ENCODE measurements at regions not wholly inside any gene's neighbourhood (a gene's known extent, or its start where the extent isn't known, plus 50 kb on each side); places are given as distances from the start of the nearest gene placed in this dataset.

GRCh38 chr9:88747768-88748167 lies 212.8 kb downstream of the NXNL2 start:
- H3K4me3 ChIP-seq (replicated peaks in 1 of 2; ENCODE audit: low read depth in 2 of 2, low read length in 2 of 2) = no peak overlapping the region
- TF ChIP-seq, protein P1, sequence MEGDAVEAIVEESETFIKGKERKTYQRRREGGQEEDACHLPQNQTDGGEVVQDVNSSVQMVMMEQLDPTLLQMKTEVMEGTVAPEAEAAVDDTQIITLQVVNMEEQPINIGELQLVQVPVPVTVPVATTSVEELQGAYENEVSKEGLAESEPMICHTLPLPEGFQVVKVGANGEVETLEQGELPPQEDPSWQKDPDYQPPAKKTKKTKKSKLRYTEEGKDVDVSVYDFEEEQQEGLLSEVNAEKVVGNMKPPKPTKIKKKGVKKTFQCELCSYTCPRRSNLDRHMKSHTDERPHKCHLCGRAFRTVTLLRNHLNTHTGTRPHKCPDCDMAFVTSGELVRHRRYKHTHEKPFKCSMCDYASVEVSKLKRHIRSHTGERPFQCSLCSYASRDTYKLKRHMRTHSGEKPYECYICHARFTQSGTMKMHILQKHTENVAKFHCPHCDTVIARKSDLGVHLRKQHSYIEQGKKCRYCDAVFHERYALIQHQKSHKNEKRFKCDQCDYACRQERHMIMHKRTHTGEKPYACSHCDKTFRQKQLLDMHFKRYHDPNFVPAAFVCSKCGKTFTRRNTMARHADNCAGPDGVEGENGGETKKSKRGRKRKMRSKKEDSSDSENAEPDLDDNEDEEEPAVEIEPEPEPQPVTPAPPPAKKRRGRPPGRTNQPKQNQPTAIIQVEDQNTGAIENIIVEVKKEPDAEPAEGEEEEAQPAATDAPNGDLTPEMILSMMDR (IDR thresholded peaks at IDR 0.05; ENCODE audit: low read depth, low read length) = no peak
- DNase-seq (ENCODE audit: low read depth in 2 of 2) = peak; percentile 92 to 95

- peak; percentile 92 to 97 for DNase-seq (ENCODE audit: low read depth in 2 of 2)
- TF ChIP-seq, protein P1 (IDR thresholded peaks at IDR 0.05; ENCODE audit: low read depth, low read length) = no peak
- H3K4me3 ChIP-seq (replicated peaks in 1 of 2; ENCODE audit: low read depth in 2 of 2, low read length in 2 of 2) = peak overlapping the region in 1 of 2 donors; percentile 2
Observed at GRCh38 chr9:88748566-88749261, 213.7 kb downstream of the NXNL2 start.

- H3K4me3 ChIP-seq (replicated peaks in 1 of 2; ENCODE audit: low read depth in 2 of 2, low read length in 2 of 2) = peak overlapping the region in 1 of 2 donors; percentile 2
- peak; percentile 75 to 96 for DNase-seq (ENCODE audit: low read depth in 2 of 2)
- TF ChIP-seq, protein P1 (IDR thresholded peaks at IDR 0.05; ENCODE audit: low read depth, low read length) = no peak
Observed at GRCh38 chr9:88749420-88749819, 214.4 kb downstream of the NXNL2 start.

- no peak for DNase-seq (ENCODE audit: low read depth in 2 of 2)
- TF ChIP-seq, protein P1 (IDR thresholded peaks at IDR 0.05; ENCODE audit: low read depth, low read length) = no peak
Observed at GRCh38 chr9:88750832-88751360, 215.9 kb downstream of the NXNL2 start.

DNA sequence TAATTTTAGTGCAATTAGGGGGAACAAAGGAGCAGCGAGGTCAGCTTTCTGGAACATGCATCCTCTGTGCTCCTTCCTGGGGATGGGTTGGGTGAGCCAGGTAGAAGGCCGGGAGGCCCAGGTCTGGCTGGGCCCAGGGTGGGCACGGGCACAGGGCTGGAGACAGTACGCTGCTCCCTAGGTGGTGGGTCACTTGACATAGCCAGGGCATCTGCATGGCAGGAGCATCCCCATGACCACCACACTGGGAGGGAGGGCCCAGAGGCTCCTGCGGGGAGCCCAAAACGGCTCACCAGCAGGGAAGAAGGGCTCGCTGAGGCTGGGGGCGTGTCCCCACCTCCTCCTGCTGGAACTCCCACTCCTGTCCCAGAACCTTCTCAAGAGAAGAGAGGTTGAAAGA lies 216.8 kb downstream of the NXNL2 start:
- DNase-seq (ENCODE audit: low read depth in 2 of 2) = no peak
- TF ChIP-seq, protein P1 (IDR thresholded peaks at IDR 0.05; ENCODE audit: low read depth, low read length) = no peak

More at GRCh38 chr9:88750832-88751360, 215.9 kb downstream of the NXNL2 start:
- H3K4me3 ChIP-seq (replicated peaks in 1 of 2; ENCODE audit: low read depth in 2 of 2, low read length in 2 of 2) = no peak overlapping the region

GRCh38 chr9:88753691-88754367 lies 218.9 kb downstream of the NXNL2 start:
- DNase-seq (ENCODE audit: low read depth in 2 of 2) = no peak
- no peak overlapping the region for H3K4me3 ChIP-seq (replicated peaks in 1 of 2; ENCODE audit: low read depth in 2 of 2, low read length in 2 of 2)
- TF ChIP-seq, protein P1 (IDR thresholded peaks at IDR 0.05; ENCODE audit: low read depth, low read length) = no peak

More for the DNA sequence above, 216.8 kb downstream of the NXNL2 start:
- H3K4me3 ChIP-seq (replicated peaks in 1 of 2; ENCODE audit: low read depth in 2 of 2, low read length in 2 of 2) = no peak overlapping the region

All from cardiac fibroblast (primary cell).